ENCODE measurements at regions not wholly inside any gene's neighbourhood (a gene's known extent, or its start where the extent isn't known, plus 50 kb on each side); places are given as distances from the start of the nearest gene placed in this dataset.

DNA sequence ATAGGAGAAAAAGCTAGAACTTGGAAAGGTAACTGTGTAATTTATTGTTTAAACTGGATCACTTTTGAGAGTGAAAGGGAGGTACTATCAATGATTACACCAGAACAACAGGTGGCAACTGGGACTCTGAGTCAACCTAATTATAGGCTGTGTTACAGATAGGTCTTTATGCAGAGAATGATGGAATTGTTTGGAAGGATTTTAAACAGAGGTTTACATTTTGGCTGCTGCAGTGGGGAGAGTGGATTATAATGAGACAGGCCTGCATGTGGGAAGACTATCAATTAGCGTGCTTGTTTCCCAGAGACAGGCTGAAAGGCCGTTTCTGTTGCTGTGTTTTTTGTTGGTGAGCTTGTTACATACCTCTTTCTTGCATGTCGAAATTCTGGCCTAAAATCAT, 432.9 kb downstream of the PLA2G4A start:
- TF ChIP-seq CTCF (IDR thresholded peaks at IDR 0.05; ENCODE audit: insufficient read depth, low read length, missing control alignments), result no peak
- no peak for DNase-seq (ENCODE audit: low read depth, low spot score)
- ChIA-PET CTCF (no interaction called here), POLR2A (no interaction called here)
- H3K4me3 ChIP-seq (ENCODE audit: low read depth, low read length), result no peak overlapping the region

DNA sequence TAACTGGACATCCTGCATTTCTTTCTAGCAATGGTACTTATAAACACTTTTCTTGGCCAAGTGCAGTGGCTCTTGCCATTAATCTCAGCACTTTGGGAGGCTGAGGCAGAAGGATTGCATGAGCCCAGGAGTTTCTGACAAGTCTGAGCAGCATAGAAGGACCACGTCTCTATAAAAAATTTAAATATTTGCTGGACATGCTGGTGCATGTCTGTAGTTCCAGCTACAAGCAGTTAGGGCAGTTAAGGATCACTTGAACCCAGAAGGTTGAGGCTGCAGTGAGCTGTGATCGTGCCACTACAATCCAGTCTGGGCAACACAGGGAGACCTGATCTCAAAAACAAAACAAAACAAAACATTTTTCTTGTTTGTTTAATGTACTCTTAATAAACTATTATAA, 434.0 kb downstream of the PLA2G4A start:
- no peak for TF ChIP-seq CTCF (IDR thresholded peaks at IDR 0.05; ENCODE audit: insufficient read depth, low read length, missing control alignments)

DNA sequence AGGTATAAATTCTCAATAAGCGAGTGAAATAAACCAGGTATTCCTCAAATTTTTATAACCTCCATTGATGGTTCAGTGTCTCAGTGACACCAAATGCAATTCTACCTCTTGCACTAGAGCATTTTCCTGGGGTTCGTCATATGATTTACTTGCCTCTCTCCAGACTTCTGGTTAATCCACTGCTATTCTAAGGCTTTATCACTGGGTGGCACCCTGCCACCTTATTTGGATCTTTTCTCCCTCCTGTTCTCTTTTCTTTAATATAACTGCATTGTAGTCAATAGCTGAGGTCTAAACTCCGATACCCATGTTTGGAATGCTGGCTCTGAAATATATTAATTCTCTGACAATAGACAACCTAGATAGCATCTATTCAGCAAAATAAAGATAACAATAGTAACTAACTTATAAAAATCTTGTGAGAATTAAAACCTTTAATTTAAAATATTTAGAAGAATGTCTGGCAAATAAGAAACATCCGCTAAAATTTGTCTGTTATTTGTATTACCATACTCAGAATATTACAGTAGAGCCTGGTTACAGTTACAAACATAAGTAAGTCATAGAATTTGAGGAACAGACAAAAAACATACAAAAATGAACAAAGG, 436.4 kb downstream of the PLA2G4A start:
- H3K4me3 ChIP-seq (ENCODE audit: low read depth, low read length), result no peak overlapping the region
- peak; percentile 7 for DNase-seq (ENCODE audit: low read depth, low spot score)
- ChIA-PET CTCF (interaction anchor here (1.0 kb wide), 1 partner anchor 13 kb away, joined by 4 read pairs; no protein-coding TSS in a partner anchor), POLR2A (no interaction called here)
- TF ChIP-seq CTCF (IDR thresholded peaks at IDR 0.05; ENCODE audit: insufficient read depth, low read length, missing control alignments), result peak; percentile 34

More for the DNA sequence above, 434.0 kb downstream of the PLA2G4A start:
- ChIA-PET CTCF (no interaction called here), POLR2A (no interaction called here)
- DNase-seq (ENCODE audit: low read depth, low spot score), result no peak
- H3K4me3 ChIP-seq (ENCODE audit: low read depth, low read length), result no peak overlapping the region

DNA sequence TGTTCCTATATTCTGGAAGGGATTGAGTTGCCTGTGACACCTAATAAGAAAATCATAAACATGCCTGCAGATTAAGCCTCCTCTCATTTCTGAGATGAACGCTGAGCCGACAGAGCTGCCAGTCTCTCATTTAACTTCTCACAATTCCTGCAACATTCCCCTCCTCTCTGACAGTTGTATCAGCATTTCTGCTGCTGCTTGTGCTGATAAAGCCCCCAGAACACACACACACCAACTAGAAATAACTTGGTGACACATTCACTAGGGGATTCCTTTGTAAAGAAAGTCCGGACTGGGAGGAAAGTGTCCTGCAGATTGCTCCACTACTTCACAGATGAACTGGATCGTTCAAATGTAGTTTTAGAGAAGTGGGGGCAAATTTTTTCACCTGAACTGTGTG, 437.3 kb downstream of the PLA2G4A start:
- H3K4me3 ChIP-seq (ENCODE audit: low read depth, low read length), result no peak overlapping the region
- ChIA-PET POLR2A (no interaction called here), CTCF (no interaction called here)
- TF ChIP-seq CTCF (IDR thresholded peaks at IDR 0.05; ENCODE audit: insufficient read depth, low read length, missing control alignments), result no peak
- DNase-seq (ENCODE audit: low read depth, low spot score), result no peak

- no peak overlapping the region for H3K4me3 ChIP-seq (ENCODE audit: low read depth, low read length)
- TF ChIP-seq CTCF (IDR thresholded peaks at IDR 0.05; ENCODE audit: insufficient read depth, low read length, missing control alignments), result no peak
- POLR2A ChIA-PET, result no interaction called here
- CTCF ChIA-PET, result no interaction called here
- DNase-seq (ENCODE audit: low read depth, low spot score), result no peak
These were observed 439.1 kb downstream of the PLA2G4A start for GRCh38 chr1:187267827-187268226.

DNA sequence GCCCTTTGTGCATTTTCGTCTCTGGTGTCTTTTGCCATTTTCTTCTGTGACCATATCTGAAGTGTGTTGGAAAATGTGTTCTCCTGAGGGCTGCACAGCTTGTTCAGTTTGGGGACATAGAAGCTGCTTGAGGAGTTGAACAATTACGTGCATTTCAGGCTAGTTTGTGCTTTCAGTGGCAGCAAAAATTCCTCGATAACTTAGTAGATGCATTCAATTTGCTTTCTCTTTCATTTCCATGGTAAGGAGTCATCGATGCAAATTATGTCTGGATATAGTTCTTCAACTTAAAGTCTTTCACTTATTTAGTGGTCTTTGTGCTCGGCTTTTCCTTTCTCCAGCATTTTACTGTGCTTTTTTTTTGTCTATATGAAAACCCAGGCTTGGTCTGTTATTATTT, 441.5 kb downstream of the PLA2G4A start:
- H3K4me3 ChIP-seq (ENCODE audit: low read depth, low read length), result no peak overlapping the region
- ChIA-PET CTCF (no interaction called here), POLR2A (no interaction called here)
- no peak for TF ChIP-seq CTCF (IDR thresholded peaks at IDR 0.05; ENCODE audit: insufficient read depth, low read length, missing control alignments)
- no peak for DNase-seq (ENCODE audit: low read depth, low spot score)
